ENCODE measurements at regions not wholly inside any gene's neighbourhood (a gene's known extent, or its start where the extent isn't known, plus 50 kb on each side); places are given as distances from the start of the nearest gene placed in this dataset.

DNA sequence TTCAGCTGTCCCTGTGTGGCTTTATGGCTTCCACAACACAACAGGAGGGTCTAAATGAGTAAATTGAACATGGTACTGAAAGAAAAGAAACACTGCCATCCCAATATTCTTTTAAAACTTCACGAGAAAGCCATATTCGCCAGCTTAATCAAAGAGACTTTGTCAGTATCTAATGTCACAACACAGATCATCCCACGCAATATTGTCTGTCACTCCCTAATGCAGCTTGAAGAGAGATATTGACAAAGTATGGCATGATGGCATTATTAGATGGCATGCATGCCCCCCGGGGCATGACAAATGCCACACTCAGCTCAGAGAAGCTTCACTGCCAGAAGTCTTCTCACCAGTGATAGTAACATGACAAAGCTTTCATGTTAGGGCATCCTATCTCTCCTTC is 197.8 kb downstream of the TTC8 start:
- DNase-seq (no peak), ATAC-seq (no peak)
- Histone ChIP-seq H3K27me3 (no peaks in the 10 kb centered on the region), H3K9me3 (no peaks in the 10 kb centered on the region), H3K27ac (no peak overlapping the region), H3K4me1 (peaks cover 0 to 12% (median 2%) of the 10 kb centered on the region in 4 donors), H3K4me3 (no peak overlapping the region), H3K36me3 (no peaks in the 10 kb centered on the region)
- 85% methylated on average over 4 of the region's 4 CpGs for WGBS (ENCODE audit: insufficient coverage, low coverage, low lambda C conversion rate, missing lambda C conversion rate)
- intact Hi-C loops (cut with DNase I): loop anchor here in 1 of 2 donors (10.0 kb wide), 1 partner anchor 743 kb away; no protein-coding TSS in a partner anchor
- TF ChIP-seq POLR2A (IDR thresholded peaks at IDR 0.05): no peak
- TF ChIP-seq, protein P1, sequence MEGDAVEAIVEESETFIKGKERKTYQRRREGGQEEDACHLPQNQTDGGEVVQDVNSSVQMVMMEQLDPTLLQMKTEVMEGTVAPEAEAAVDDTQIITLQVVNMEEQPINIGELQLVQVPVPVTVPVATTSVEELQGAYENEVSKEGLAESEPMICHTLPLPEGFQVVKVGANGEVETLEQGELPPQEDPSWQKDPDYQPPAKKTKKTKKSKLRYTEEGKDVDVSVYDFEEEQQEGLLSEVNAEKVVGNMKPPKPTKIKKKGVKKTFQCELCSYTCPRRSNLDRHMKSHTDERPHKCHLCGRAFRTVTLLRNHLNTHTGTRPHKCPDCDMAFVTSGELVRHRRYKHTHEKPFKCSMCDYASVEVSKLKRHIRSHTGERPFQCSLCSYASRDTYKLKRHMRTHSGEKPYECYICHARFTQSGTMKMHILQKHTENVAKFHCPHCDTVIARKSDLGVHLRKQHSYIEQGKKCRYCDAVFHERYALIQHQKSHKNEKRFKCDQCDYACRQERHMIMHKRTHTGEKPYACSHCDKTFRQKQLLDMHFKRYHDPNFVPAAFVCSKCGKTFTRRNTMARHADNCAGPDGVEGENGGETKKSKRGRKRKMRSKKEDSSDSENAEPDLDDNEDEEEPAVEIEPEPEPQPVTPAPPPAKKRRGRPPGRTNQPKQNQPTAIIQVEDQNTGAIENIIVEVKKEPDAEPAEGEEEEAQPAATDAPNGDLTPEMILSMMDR (IDR thresholded peaks at IDR 0.05): no peak

DNA sequence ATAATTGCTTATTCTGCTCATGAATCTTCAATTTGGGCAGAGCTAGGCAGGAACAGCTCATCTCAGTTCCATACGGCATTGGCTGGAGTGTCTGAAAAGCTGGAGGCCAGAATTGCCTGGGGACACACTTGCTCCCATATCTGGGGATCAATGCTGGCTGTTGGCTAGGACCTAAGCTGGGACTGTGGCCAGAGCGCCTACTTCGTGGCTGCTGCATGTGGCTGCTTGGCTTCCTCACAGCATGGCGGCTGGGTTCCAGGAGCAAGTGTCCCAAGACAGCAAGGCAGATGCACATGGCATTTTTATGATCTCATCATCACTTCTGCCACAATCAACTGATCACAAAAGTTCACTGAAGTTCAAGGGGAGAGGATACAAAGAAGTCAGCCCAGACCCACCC is 200.2 kb downstream of the TTC8 start:
- peaks cover 0 to 11% (median 2%) of the 10 kb centered on the region in 4 donors for H3K4me1 ChIP-seq
- ATAC-seq (no peak), DNase-seq (no peak)
- WGBS (ENCODE audit: insufficient coverage, low coverage, low lambda C conversion rate, missing lambda C conversion rate): 77% methylated on average over 4 of the region's 4 CpGs
- intact Hi-C loops (cut with DNase I): loop anchor here in 1 of 2 donors (10.0 kb wide), 1 partner anchor 740 kb away; no protein-coding TSS in a partner anchor
- TF ChIP-seq POLR2A (IDR thresholded peaks at IDR 0.05): no peak
- TF ChIP-seq, protein P1 (IDR thresholded peaks at IDR 0.05): no peak
- no peak overlapping the region for H3K27ac ChIP-seq
- no peaks in the 10 kb centered on the region for H3K36me3 ChIP-seq
- H3K9me3 ChIP-seq: no peaks in the 10 kb centered on the region
- H3K4me3 ChIP-seq: no peak overlapping the region
- H3K27me3 ChIP-seq: no peaks in the 10 kb centered on the region

DNA sequence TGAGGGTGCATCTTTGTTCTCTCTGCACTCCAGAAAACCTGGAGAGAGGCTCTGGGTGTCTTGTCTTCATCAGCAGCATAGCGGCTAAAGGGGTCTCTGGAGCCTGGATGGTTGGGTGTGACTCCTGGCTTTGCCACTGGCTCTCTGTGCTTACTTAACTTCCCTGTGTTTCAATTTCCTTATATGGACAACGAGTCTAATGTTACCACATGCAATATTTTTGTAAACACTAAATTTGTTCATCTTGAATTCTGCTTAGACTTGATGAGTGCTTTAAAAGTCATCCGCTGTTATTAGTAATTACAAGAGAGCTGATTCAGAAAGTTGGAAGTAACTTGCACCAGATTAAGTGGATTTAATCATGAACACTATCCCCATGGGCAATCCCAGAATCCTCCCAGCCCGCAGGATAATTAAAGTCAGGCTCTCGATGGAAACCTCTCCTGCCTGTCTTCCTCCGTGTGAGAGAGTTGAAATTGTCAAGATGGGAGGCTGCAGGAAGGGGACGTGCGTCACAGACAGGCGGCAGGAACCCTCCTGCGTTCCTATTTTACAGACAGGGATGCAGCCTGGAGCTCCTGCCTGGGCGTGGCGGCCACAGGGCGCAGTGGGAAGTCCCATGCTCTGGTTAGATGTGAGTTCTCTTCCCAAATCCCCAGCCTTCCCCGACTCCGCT is 201.2 kb downstream of the TTC8 start:
- peaks cover 0 to 11% (median 2%) of the 10 kb centered on the region in 4 donors for H3K4me1 ChIP-seq
- no peaks in the 10 kb centered on the region for H3K9me3 ChIP-seq
- DNase-seq: no peak
- 67% methylated on average over 8 of the region's 15 CpGs for WGBS (ENCODE audit: insufficient coverage, low coverage, low lambda C conversion rate, missing lambda C conversion rate)
- no peak for TF ChIP-seq POLR2A (IDR thresholded peaks at IDR 0.05)
- TF ChIP-seq, protein P1 (IDR thresholded peaks at IDR 0.05): no peak
- H3K27me3 ChIP-seq: no peaks in the 10 kb centered on the region
- H3K36me3 ChIP-seq: no peaks in the 10 kb centered on the region
- intact Hi-C loops (cut with DNase I): loop anchor here in 1 of 2 donors (10.0 kb wide), 1 partner anchor 739 kb away; no protein-coding TSS in a partner anchor
- no peak overlapping the region for H3K27ac ChIP-seq
- no peak for ATAC-seq
- no peak overlapping the region for H3K4me3 ChIP-seq

DNA sequence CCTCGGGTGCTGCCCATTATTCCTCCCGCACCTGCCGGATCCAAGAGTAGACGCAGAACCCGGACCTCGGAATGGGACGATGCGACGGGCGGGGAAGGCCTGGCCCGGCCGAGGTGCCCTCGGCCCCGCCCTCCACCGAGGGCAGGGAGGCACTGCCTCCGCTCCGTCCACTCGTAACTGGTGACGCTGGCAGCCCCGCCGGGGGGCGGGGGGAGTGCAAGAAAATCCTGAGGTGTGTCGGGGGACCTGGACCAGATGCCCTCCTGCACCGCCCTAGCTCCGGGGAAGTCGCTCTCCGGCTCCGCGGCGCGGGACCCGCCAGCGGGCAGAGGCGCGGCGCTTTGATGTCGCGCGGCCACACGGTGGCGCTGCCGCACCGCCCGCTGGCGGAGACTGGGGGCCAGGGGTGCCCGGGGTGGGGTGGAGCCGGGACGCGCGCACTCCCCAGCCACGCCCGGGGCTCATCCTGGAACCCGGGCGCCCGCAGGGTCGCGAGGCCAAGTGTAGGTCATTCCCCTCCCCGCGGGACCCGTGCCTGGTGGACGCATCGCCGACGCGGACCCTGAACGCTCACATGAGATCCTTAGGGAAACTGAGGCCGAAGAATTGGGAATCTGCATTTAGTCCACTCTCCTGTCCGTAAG is 202.8 kb downstream of the TTC8 start:
- 0% methylated on average over 9 of the region's 68 CpGs for whole genome bisulfite sequencing (ENCODE audit: insufficient coverage, low coverage, low lambda C conversion rate, missing lambda C conversion rate)
- intact Hi-C loops (cut with DNase I): loop anchor here in 1 of 2 donors (10.0 kb wide), 1 partner anchor 738 kb away; no protein-coding TSS in a partner anchor
- no peak overlapping the region for H3K27ac ChIP-seq
- peaks cover 0 to 11% (median 2%) of the 10 kb centered on the region in 4 donors for H3K4me1 ChIP-seq
- H3K36me3 ChIP-seq: no peaks in the 10 kb centered on the region
- H3K4me3 ChIP-seq: peak overlapping the region; percentile 50 to 71 (median 65)
- ATAC-seq: peak; percentile 86 to 95 (median 90)
- peak; percentile 57 to 66 (median 58) for DNase-seq
- no peaks in the 10 kb centered on the region for H3K9me3 ChIP-seq
- H3K27me3 ChIP-seq: no peaks in the 10 kb centered on the region
- TF ChIP-seq, protein P1 (IDR thresholded peaks at IDR 0.05): peak; percentile 63 to 92 (median 78)
- TF ChIP-seq POLR2A (IDR thresholded peaks at IDR 0.05): no peak

Measured in right lobe of liver (tissue), 6 donors.